Immature natural killer cell (primary cell): ENCODE measurements at regions not wholly inside any gene's neighbourhood (a gene's known extent, or its start where the extent isn't known, plus 50 kb on each side); places are given as distances from the start of the nearest gene placed in this dataset.

Experiments
- DNase-seq, 3 donors: peaks; one replicate each; pipeline ENCODE4 v3.0.0; 2022; ENCODE audit warnings: mixed read lengths in 1 of 3
- H3K27ac Mint-ChIP-seq, 6 donors: one replicate each; pipeline ENCODE4 v1.8.0; 2020; ENCODE audit warnings: mixed read lengths in 6 of 6, mild to moderate bottlenecking in 5 of 6, inconsistent platforms in 4 of 6, moderate library complexity in 3 of 6
- H3K27me3 Mint-ChIP-seq, 3 donors: one replicate each; pipeline ENCODE4 v1.8.0; 2020 to 2021; ENCODE audit warnings: low read depth in 3 of 3, mild to moderate bottlenecking in 3 of 3, mixed read lengths in 3 of 3, moderate library complexity in 3 of 3, inconsistent platforms in 1 of 3
- H3K36me3 Mint-ChIP-seq, 3 donors: one replicate each; pipeline ENCODE4 v1.8.0; 2020; ENCODE audit warnings: mixed read lengths in 3 of 3, inconsistent platforms in 2 of 3, mild to moderate bottlenecking in 2 of 3
- H3K4me1 Mint-ChIP-seq, 2 donors: one replicate each; pipeline ENCODE4 v1.8.0; 2020; ENCODE audit warnings: inconsistent platforms in 2 of 2, mild to moderate bottlenecking in 2 of 2, mixed read lengths in 2 of 2, moderate library complexity in 1 of 2
- H3K4me3 Mint-ChIP-seq, 5 donors: one replicate each; pipeline ENCODE4 v1.8.0; 2020; ENCODE audit warnings: mild to moderate bottlenecking in 5 of 5, mixed read lengths in 5 of 5, inconsistent platforms in 3 of 5, moderate library complexity in 3 of 5
- H3K9me3 Mint-ChIP-seq, 6 donors: one replicate each; pipeline ENCODE4 v1.8.0; 2020; ENCODE audit warnings: mild to moderate bottlenecking in 6 of 6, mixed read lengths in 6 of 6, inconsistent platforms in 4 of 6, moderate library complexity in 3 of 6

DNA sequence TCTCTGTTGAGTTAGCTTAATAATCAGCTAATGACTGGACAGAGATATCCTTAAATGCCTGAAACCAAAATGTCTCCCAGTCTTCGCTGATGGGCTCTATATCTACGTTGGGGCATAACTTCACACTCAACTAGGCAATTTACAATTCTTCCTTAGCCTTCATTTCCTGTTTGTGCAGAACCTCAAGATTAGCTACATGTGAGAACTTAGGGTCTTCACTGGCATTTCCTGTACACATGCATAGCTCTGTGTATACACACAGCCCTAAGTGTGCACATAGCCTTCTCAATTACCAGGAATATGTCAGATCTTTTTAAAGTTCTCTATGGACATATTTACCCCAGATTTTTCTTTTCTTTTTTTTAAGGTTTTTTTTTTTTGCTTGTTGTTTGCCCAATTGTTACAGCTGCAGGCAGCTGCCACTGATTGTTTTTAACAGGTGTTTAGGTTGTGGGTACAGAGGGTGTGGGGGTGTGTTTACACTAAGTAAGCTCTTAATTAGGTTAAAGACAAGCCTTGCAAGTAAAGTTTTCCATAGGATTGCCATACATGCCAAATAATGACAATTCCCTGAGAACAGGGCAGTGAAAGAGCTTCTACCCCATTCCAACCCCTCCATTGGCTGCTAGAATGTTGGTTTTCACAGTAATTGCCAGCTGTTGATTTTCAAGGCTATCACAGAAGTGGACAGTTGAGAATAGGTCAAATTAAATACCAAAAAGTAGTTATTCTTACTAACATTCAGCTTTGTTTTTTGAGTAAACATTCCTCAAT, 441.0 kb downstream of the TLE4 start:
- H3K36me3 Mint-ChIP-seq = no peaks in the 10 kb centered on the region
- DNase-seq = no peak
- no peaks in the 10 kb centered on the region for H3K4me1 Mint-ChIP-seq
- peaks cover 0 to 19% (median 2%) of the 10 kb centered on the region in 6 donors for H3K9me3 Mint-ChIP-seq
- H3K27me3 Mint-ChIP-seq = peaks cover 2 to 5% (median 4%) of the 10 kb centered on the region in 3 donors
- H3K4me3 Mint-ChIP-seq = no peak overlapping the region
- H3K27ac Mint-ChIP-seq = no peak overlapping the region

DNA sequence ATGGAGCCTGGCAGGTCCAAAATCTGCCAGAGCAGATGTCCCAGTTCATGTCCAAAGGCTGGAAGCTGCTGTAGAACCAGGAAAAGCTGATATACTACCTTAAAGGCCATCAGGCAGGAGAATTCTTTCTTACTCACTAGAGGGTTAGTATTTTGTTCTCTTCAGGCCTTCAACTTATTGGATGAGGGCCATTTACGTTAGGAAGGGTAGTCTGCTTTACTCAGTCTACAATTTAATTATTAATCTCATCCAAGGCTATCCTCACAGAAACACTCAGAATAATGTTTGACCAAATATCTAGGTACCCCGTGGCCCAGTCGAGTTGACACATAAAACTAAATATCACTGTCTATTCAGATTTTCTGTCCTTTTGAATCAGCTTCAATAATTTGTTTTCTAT, 437.4 kb downstream of the TLE4 start:
- Mint-ChIP-seq H3K4me3 (no peak overlapping the region), H3K4me1 (no peaks in the 10 kb centered on the region), H3K36me3 (no peaks in the 10 kb centered on the region), H3K27ac (no peak overlapping the region), H3K27me3 (peaks cover 3 to 4% (median 4%) of the 10 kb centered on the region in 3 donors), H3K9me3 (peaks cover 0 to 19% (median 2%) of the 10 kb centered on the region in 6 donors)
- DNase-seq = no peak

DNA sequence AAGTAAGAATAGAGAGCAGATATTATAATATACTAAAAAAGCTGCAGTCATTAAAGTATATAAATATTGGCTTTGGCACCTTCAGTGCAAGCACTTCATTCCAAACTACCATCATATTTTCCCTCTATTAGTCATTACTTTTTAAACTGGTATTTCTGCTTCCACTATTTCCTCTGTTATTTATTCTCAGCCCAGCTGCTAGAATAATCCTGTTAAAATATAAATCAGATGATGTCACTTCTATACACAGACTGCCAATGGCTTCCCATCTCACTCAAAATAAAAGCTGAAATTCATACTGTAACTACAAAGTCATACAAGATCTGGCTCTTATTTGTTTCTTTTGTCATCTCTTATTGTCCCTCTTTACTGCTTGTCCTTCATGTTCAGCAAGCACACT, 432.9 kb downstream of the TLE4 start:
- Mint-ChIP-seq H3K4me1 (no peaks in the 10 kb centered on the region), H3K9me3 (peaks cover 0 to 3% (median under 1%) of the 10 kb centered on the region in 6 donors), H3K36me3 (peaks cover 0 to 4% (median 0%) of the 10 kb centered on the region in 3 donors), H3K27ac (no peak overlapping the region), H3K4me3 (no peak overlapping the region), H3K27me3 (peaks cover 2 to 4% (median 2%) of the 10 kb centered on the region in 3 donors)
- DNase-seq = no peak

DNA sequence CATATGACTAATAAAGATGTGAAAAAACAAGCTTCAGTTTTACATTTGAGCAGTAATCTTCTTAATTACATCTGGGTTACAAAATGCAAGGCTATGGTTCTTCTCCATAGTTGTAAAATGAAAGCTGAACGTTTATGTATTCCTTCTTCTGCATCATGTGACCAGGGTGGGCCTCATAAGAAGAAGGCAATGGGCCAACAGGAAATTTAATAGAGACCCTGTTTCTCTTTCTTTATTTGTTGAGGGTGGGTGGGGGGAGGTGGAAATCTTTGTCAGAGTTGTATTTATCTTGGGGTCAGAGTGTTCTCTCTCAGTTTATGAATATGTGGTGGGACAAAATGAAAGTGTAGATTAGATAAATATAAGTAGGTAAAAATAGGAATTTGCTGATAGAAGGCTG, 418.8 kb downstream of the TLE4 start:
- peaks cover 0 to 6% (median 2%) of the 10 kb centered on the region in 3 donors for H3K27me3 Mint-ChIP-seq
- H3K9me3 Mint-ChIP-seq = no peaks in the 10 kb centered on the region
- H3K4me1 Mint-ChIP-seq = no peaks in the 10 kb centered on the region
- no peak for DNase-seq
- no peaks in the 10 kb centered on the region for H3K36me3 Mint-ChIP-seq
- no peak overlapping the region for H3K27ac Mint-ChIP-seq
- H3K4me3 Mint-ChIP-seq = no peak overlapping the region

DNA sequence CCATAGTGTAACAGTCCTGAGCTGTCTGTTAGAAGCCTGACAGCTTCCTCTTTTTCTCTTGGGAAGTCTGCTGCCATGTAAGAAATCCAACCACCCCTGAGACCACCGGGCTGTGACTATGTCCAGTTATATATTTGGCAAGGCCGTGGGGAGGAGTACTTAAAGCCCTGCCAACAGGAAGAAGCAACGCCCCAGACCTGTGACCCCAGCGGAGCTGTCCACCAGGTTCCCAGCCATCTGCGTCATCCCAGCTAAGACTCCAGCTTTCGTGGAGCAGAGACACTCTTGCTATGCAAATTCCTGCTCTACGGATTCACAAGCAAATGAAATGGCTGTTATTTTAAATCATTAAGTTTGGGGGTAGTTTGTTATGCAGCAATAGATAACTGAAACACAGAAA, 417.3 kb downstream of the TLE4 start:
- Mint-ChIP-seq H3K27me3 (peaks cover 0 to 6% (median 2%) of the 10 kb centered on the region in 3 donors), H3K4me3 (no peak overlapping the region), H3K36me3 (no peaks in the 10 kb centered on the region), H3K4me1 (no peaks in the 10 kb centered on the region), H3K27ac (no peak overlapping the region), H3K9me3 (no peaks in the 10 kb centered on the region)
- DNase-seq = no peak

DNA sequence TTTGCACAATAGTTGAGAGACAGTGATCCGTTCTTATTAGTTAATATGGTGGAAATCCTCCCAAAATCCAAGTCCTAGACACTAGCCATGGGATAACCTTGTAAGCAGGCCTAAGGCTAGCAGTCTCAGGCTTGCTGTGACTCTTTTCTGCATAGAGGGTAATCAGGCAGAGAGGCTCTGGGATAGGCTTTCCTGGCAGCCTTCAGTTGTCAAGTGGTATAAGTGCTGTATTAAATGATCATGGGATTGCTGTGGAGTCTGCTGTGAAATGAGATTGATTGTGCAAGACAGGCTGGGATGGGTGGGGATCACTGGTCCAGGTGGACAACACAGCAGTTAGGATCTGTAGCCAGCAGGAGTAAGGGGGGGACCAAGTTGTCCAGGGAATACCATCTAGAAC, 416.4 kb downstream of the TLE4 start:
- H3K9me3 Mint-ChIP-seq = no peaks in the 10 kb centered on the region
- H3K36me3 Mint-ChIP-seq = no peaks in the 10 kb centered on the region
- DNase-seq = no peak
- H3K4me3 Mint-ChIP-seq = no peak overlapping the region
- peaks cover 0 to 6% (median 2%) of the 10 kb centered on the region in 3 donors for H3K27me3 Mint-ChIP-seq
- H3K27ac Mint-ChIP-seq = no peak overlapping the region
- no peaks in the 10 kb centered on the region for H3K4me1 Mint-ChIP-seq

DNA sequence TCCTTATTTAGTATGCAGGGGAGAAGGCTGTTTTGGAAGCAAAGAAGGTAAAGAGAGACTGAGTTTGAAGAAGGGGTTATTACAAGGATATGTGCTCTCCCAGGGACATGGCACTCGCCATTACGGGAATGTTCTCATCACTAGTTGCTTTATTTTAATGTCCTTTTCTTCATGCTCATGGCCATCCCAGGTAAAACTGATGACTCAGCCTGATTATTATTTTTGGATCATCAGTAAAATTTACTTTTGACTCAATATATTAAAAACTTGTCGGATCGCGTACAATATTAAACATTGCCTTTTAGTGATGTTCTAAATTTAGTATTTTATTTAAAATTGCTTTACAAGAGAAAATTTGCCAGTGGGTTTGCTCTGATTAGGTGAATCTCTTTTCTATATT, 414.7 kb downstream of the TLE4 start:
- H3K9me3 Mint-ChIP-seq = no peaks in the 10 kb centered on the region
- H3K27ac Mint-ChIP-seq = no peak overlapping the region
- H3K36me3 Mint-ChIP-seq = no peaks in the 10 kb centered on the region
- no peak overlapping the region for H3K4me3 Mint-ChIP-seq
- DNase-seq = no peak
- H3K4me1 Mint-ChIP-seq = no peaks in the 10 kb centered on the region
- H3K27me3 Mint-ChIP-seq = peaks cover 0 to 4% (median 2%) of the 10 kb centered on the region in 3 donors

DNA sequence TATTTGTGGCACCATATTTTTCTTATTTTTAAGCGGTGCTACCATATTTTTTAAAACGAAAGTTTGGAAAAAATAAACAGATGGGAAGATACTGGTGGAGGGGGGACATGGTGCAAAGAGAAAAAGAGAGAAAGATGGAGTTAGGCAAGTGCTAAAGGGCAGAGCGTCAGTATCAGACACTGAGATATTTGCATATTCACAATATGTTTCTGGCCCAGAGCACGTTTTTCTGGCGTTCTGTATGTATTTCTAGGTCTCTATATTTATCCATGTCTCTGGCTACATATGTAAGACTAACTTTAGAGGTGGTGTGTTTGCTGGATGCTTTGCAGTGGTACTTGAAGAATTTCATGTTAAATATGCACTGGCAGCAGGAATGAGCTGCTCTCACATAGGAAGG, 414.0 kb downstream of the TLE4 start:
- H3K27ac Mint-ChIP-seq = no peak overlapping the region
- peaks cover 2 to 4% (median 2%) of the 10 kb centered on the region in 3 donors for H3K27me3 Mint-ChIP-seq

DNA sequence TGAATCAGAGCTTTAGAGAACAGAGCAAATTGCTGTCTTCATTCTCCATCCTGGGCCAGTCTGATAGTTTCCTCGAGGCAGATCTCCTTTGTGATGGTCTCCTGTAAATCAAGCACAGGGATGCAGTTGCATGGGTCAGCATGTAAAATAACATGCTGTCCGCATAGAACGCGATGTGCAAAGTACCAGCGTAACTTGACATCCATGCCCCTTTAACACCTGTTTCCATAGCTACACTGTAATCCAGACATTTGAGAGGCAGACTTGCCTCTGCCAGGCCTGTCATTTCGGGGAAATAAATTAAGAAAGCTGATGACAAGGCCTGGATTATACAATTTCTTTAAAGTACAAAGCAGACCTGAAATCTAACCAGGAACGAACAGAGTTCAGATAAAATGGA, 413.5 kb downstream of the TLE4 start:
- DNase-seq = no peak
- H3K27ac Mint-ChIP-seq = no peak overlapping the region
- no peak overlapping the region for H3K4me3 Mint-ChIP-seq
- H3K4me1 Mint-ChIP-seq = no peaks in the 10 kb centered on the region
- H3K27me3 Mint-ChIP-seq = peaks cover 2 to 4% (median 2%) of the 10 kb centered on the region in 3 donors
- H3K36me3 Mint-ChIP-seq = no peaks in the 10 kb centered on the region
- peaks cover 0 to 2% (median 0%) of the 10 kb centered on the region in 6 donors for H3K9me3 Mint-ChIP-seq

More for the DNA sequence above, 414.0 kb downstream of the TLE4 start:
- H3K4me1 Mint-ChIP-seq = no peaks in the 10 kb centered on the region
- H3K4me3 Mint-ChIP-seq = no peak overlapping the region
- H3K36me3 Mint-ChIP-seq = no peaks in the 10 kb centered on the region
- peaks cover 0 to 2% (median 0%) of the 10 kb centered on the region in 6 donors for H3K9me3 Mint-ChIP-seq
- no peak for DNase-seq

DNA sequence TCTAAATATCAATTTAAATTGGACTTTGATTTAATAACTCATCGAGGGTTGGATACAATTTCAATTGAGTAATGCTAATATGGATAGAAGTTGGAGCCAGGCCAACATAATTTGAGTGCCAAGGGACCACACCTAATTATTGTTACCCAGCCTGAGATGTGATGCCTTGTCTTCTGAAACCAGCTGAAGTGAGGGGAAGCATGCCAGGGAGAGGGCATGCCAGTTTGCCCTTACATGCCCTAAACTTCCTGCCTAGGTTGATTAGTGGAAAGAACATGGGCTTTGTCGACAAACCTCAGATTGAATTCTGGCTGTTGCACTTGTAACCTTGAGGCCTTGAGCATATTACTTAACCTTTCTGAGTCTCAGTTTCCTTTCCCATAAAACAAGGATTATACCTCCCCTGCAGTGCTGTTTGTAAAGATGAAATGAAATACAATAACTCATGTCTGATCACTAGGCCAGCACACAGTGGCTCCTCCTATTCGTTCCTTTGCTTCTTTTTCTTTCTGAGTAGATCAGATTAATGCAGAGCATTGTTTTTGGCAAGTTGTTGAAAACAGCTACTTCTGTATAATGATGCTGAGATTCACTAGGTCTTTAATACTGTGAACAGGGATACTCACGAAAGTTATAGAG, 412.8 kb downstream of the TLE4 start:
- Mint-ChIP-seq H3K27ac (no peak overlapping the region), H3K36me3 (no peaks in the 10 kb centered on the region), H3K4me3 (no peak overlapping the region), H3K9me3 (peaks cover 0 to 2% (median 0%) of the 10 kb centered on the region in 6 donors), H3K4me1 (no peaks in the 10 kb centered on the region), H3K27me3 (peaks cover 2 to 4% (median 2%) of the 10 kb centered on the region in 3 donors)
- no peak for DNase-seq

DNA sequence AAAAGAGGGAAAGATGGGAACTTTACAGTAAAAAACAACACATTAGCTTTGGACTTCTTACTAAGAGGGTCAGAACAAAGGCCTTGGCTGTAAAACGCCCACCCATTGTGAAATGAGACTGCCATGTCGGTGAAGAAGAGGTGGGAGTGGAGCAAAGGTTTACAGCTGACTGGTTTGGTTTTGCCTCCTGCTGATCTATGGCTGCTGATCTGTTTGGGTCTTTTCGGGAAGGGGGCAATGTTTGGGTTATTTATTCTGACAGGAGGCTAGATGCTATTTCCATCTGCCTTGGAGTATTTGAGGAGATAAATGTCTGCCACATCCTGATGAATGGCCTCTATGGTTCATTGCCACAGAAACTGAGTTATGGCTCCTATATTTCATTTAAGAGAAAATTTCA, 408.7 kb downstream of the TLE4 start:
- peaks cover 0 to 9% (median 7%) of the 10 kb centered on the region in 3 donors for H3K27me3 Mint-ChIP-seq
- no peak for DNase-seq
- H3K4me1 Mint-ChIP-seq = no peaks in the 10 kb centered on the region
- H3K27ac Mint-ChIP-seq = no peak overlapping the region
- H3K4me3 Mint-ChIP-seq = no peak overlapping the region
- peaks cover 0 to 2% (median 0%) of the 10 kb centered on the region in 6 donors for H3K9me3 Mint-ChIP-seq
- H3K36me3 Mint-ChIP-seq = no peaks in the 10 kb centered on the region

DNA sequence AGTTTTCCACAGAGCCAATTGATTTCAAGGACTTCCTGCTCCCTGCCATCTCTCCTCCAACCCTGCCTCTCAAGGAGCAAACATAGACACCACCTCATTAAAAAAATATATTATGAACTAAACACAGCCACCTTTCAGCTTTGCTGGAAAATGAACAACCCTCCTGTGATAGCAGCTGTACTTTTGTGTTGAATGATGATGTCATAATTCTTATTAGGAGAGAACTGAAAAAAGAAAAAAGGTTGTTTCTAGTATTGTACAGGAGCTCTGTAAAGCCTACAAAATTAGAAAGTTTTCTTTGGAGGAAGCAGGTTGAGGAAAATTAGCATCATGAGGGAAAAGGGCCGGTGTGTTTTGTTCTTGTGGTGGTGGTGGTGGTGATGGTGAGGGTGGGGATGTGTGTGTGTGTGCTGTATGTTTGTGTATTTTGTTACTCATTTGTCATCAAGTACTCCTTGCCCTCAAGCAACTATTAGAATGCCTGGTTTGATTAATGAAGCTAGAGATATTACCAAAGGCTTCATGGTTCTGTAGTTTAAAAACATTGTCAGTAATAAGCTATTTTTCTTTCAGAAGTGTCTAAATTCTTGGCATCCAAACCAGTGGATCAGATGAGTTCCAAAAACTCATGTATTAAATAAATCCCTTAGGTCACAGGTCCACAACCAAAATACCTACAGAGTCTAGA, 405.9 kb downstream of the TLE4 start:
- no peak for DNase-seq
- Mint-ChIP-seq H3K4me1 (no peaks in the 10 kb centered on the region), H3K4me3 (no peak overlapping the region), H3K9me3 (peaks cover 0 to 2% (median 0%) of the 10 kb centered on the region in 6 donors), H3K27ac (no peak overlapping the region), H3K36me3 (no peaks in the 10 kb centered on the region), H3K27me3 (peaks cover 0 to 9% (median 9%) of the 10 kb centered on the region in 3 donors)

DNA sequence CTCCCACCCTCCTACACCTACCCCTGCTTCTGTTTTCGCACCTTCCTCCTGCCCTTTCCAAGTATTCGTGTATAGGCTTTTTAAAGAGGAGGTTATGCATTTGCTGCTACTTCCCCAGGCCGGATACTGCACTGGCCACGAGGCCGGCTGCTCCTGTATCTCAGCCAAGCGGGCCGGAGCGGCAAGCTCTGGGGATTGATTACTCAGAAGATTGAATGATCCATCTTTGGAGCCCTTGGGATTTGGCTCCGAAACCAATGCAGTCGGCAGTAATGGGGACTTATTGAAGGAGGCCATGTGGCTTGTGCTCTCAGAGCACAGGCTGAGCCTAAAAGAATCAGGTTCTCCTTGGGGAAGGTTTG, 405.3 kb downstream of the TLE4 start:
- Mint-ChIP-seq H3K36me3 (no peaks in the 10 kb centered on the region), H3K9me3 (peaks cover 0 to 2% (median 0%) of the 10 kb centered on the region in 6 donors), H3K4me1 (no peaks in the 10 kb centered on the region), H3K4me3 (no peak overlapping the region), H3K27ac (no peak overlapping the region), H3K27me3 (peaks cover 0 to 9% (median 9%) of the 10 kb centered on the region in 3 donors)
- DNase-seq = no peak
